AG10803 (cell line): ENCODE measurements at regions not wholly inside any gene's neighbourhood (a gene's known extent, or its start where the extent isn't known, plus 50 kb on each side); places are given as distances from the start of the nearest gene placed in this dataset.

Experiments
- DNase-seq: peaks from one replicate; pipeline ENCODE4 v3.0.0; 2010; ENCODE audit warnings: low read depth
- H3K4me3 ChIP-seq: 2 replicates; pipeline ENCODE4 v1.5.1; 2011; ENCODE audit warnings: mild to moderate bottlenecking, low read length, control low read depth
- CTCF ChIP-seq: conservative IDR thresholded peaks from 2 replicates; pipeline ENCODE4 v1.5.1; 2011; ENCODE audit warnings: mild to moderate bottlenecking, low read length, control low read depth, inconsistent platforms

- no peak for DNase-seq
- H3K4me3 ChIP-seq, result no peak overlapping the region
- no peak for TF ChIP-seq CTCF
Observed at GRCh38 chr21:20649231-20649630, 349.0 kb upstream of the NCAM2 start.

GRCh38 chr21:20652846-20653245 is 345.4 kb upstream of the NCAM2 start:
- no peak overlapping the region for H3K4me3 ChIP-seq
- no peak for TF ChIP-seq CTCF
- no peak for DNase-seq

DNA sequence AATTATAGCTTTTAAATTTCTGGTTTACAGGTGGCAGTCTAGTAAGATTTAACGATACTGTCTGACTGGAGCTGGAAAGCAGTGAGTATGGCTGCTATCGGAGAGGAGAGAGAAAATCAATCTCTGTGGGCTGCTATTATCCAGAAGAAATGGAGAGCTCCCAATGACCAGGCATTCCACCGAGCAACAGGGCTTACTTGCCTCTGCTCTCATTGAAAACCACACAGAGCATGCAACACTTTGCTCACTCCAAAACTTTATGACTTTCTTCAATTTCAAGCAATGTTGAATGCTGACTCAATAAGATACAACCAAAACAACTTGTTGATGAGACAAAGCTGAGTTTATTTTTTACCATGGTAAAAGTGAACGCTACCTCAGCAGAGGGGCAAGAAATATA is 337.0 kb upstream of the NCAM2 start:
- TF ChIP-seq CTCF, result no peak
- H3K4me3 ChIP-seq, result no peak overlapping the region
- DNase-seq, result no peak

DNA sequence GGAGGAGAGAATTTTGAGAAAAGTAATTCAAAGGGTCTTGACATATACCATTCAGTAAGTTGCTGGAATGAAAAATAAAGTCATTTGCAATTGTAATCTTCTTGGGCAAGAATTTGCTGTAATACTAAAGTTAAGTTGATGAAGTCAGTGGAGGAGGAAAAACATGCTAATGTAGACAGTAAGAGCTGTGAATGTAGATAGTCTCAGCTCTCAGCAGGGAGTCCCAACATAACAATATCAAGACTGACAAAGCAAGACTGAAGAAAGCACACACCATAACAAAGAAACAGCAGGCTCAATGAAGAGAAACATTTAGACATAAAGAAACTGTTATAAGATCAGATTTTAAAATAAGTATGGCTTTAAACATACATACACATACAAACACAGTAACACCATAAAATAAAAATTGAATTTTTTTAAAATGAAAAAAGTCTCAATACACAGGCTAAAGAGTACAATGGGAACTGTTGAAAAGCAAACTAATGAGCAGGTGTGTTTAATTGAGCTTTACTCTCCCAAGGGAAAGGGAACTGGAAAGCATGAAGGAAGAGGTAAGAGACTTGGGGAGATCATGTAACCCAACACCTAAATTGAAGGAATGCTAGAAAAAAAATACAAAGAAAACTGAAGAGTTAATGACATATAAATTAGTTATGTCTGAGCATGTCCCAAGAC is 336.3 kb upstream of the NCAM2 start:
- TF ChIP-seq CTCF, result no peak
- DNase-seq, result no peak
- H3K4me3 ChIP-seq, result no peak overlapping the region

- no peak overlapping the region for H3K4me3 ChIP-seq
- TF ChIP-seq CTCF, result no peak
- no peak for DNase-seq
Observed at GRCh38 chr21:20662514-20662913, 335.7 kb upstream of the NCAM2 start.

DNA sequence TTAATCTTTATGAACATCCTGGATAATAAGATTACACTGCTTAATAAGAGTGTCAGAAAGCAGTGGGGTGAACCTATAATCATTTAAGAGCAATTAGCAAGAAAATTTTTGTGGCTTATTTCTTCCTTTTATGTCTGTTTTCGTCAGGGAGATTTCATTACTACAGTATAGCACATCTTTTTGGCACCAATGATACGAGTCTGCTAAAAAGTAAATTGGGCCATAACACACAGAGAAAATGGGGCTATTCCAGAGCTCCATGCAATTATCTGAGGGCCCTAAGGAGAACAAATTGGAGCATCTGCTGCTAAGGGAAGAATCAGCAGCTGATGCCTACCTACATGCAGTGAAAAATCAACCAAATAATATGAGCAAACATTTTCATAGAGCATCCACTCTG is 330.3 kb upstream of the NCAM2 start:
- no peak overlapping the region for H3K4me3 ChIP-seq
- DNase-seq, result no peak
- TF ChIP-seq CTCF, result no peak

- no peak for DNase-seq
- TF ChIP-seq CTCF, result no peak
- no peak overlapping the region for H3K4me3 ChIP-seq
Observed at GRCh38 chr21:20685475-20685874, 312.7 kb upstream of the NCAM2 start.
